GM23338 (cell line): ENCODE measurements at regions not wholly inside any gene's neighbourhood (a gene's known extent, or its start where the extent isn't known, plus 50 kb on each side); places are given as distances from the start of the nearest gene placed in this dataset.

Experiments used
- ATAC-seq: fragments of 200-7000 bp; cut with Tn5 transposase; 3 replicates; pipeline ENCODE4 v1.9.1; 2020
- DNase-seq: peaks from one replicate; pipeline ENCODE4 v3.0.0-alpha.2; 2015; ENCODE audit warnings: low spot score
- H2AFZ ChIP-seq: fragments of 200-600 bp; sonication (generic); 2 replicates; pipeline ENCODE4 v1.8.0; 2016; ENCODE audit warnings: antibody characterized with exemption, mild to moderate bottlenecking, moderate library complexity
- H3F3A ChIP-seq: fragments of 200-600 bp; sonication (generic); replicated peaks from 2 replicates; pipeline ENCODE4 v1.8.0; 2017; ENCODE audit warnings: antibody characterized with exemption, mixed run types, low read depth
- H3K27ac ChIP-seq: fragments of 200-600 bp; sonication (generic); 2 replicates; pipeline ENCODE4 v1.6.1; 2016; ENCODE audit warnings: low read depth
- H3K27me3 ChIP-seq: fragments of 200-600 bp; sonication (generic); 2 replicates; pipeline ENCODE4 v1.8.0; 2016; ENCODE audit warnings: mild to moderate bottlenecking, mixed run types, moderate library complexity; ENCODE audit not compliant: insufficient read depth
- H3K36me3 ChIP-seq: fragments of 200-600 bp; sonication (generic); 2 replicates; pipeline ENCODE4 v1.8.0; 2016; ENCODE audit warnings: mild to moderate bottlenecking; ENCODE audit not compliant: insufficient read depth
- H3K4me1 ChIP-seq: fragments of 200-600 bp; sonication (generic); 2 replicates; pipeline ENCODE4 v1.8.0; 2016; ENCODE audit warnings: mild to moderate bottlenecking, moderate library complexity; ENCODE audit not compliant: insufficient read depth
- H3K4me2 ChIP-seq: fragments of 200-600 bp; sonication (generic); 2 replicates; pipeline ENCODE4 v1.7.1; 2017; ENCODE audit warnings: mixed run types
- H3K4me3 ChIP-seq: fragments of 200-600 bp; sonication (generic); 2 replicates; pipeline ENCODE4 v1.6.1; 2016; ENCODE audit warnings: mixed run types
- H3K79me2 ChIP-seq: fragments of 200-600 bp; sonication (generic); replicated peaks from 2 replicates; pipeline ENCODE4 v1.8.0; 2017; ENCODE audit warnings: mild to moderate bottlenecking; ENCODE audit not compliant: insufficient read depth
- H3K9me2 ChIP-seq: fragments of 200-600 bp; sonication (generic); 2 replicates; pipeline ENCODE4 v1.8.0; 2017; ENCODE audit not compliant: insufficient read depth
- H4K20me1 ChIP-seq: fragments of 200-600 bp; sonication (generic); replicated peaks from 2 replicates; pipeline ENCODE4 v1.8.0; 2017; ENCODE audit warnings: mild to moderate bottlenecking; ENCODE audit not compliant: insufficient read depth
- H3K27ac Mint-ChIP-seq: 2 replicates; pipeline ENCODE4 v1.8.0; 2020; ENCODE audit warnings: inconsistent platforms, mild to moderate bottlenecking, moderate library complexity, mixed read lengths
- H3K27me3 Mint-ChIP-seq: 3 replicates; pipeline ENCODE4 v1.8.0; 2022; ENCODE audit warnings: low read depth, mild to moderate bottlenecking, moderate library complexity, mixed read lengths, inconsistent platforms; ENCODE audit not compliant: insufficient read depth, poor library complexity
- H3K36me3 Mint-ChIP-seq: 3 replicates; pipeline ENCODE4 v1.8.0; 2021; ENCODE audit warnings: low read depth, mild to moderate bottlenecking, inconsistent platforms, moderate library complexity, mixed read lengths
- H3K4me1 Mint-ChIP-seq: 3 replicates; pipeline ENCODE4 v1.8.0; 2020; ENCODE audit warnings: mild to moderate bottlenecking, inconsistent platforms, mixed read lengths
- H3K4me3 Mint-ChIP-seq: 3 replicates; pipeline ENCODE4 v1.8.0; 2021; ENCODE audit warnings: moderate library complexity, mild to moderate bottlenecking, inconsistent platforms, mixed read lengths
- H3K9me3 Mint-ChIP-seq: 3 replicates; pipeline ENCODE4 v1.8.0; 2020; ENCODE audit warnings: moderate library complexity, mild to moderate bottlenecking, inconsistent platforms, mixed read lengths
- CREB1 ChIP-seq: fragments of 250-450 bp; sonication (Bioruptor Pico); IDR thresholded peaks from 2 replicates; pipeline ENCODE4 v1.5.0; 2020; ENCODE audit warnings: low read depth, mild to moderate bottlenecking, moderate library complexity
- EZH2phosphoT487 ChIP-seq: fragments of 200-600 bp; sonication (generic); IDR thresholded peaks from one replicate; pipeline ENCODE4 v1.8.1; 2018; ENCODE audit warnings: antibody characterized with exemption; ENCODE audit not compliant: unreplicated experiment
- JUNB ChIP-seq: IDR thresholded peaks from one replicate; pipeline ENCODE4 v1.6.1; 2016; ENCODE audit warnings: antibody characterized with exemption; ENCODE audit not compliant: unreplicated experiment
- NANOG ChIP-seq: IDR thresholded peaks from 2 replicates; pipeline ENCODE4 v1.6.1; 2016; ENCODE audit warnings: antibody characterized with exemption, borderline replicate concordance
- POLR2AphosphoS5 ChIP-seq: IDR thresholded peaks from 2 replicates; pipeline ENCODE4 v1.6.1; 2016; ENCODE audit warnings: antibody characterized with exemption, low read depth
- STAT1 ChIP-seq: IDR thresholded peaks from one replicate; pipeline ENCODE4 v1.6.1; 2016; ENCODE audit warnings: antibody characterized with exemption; ENCODE audit not compliant: unreplicated experiment
- ZNF114 ChIP-seq: fragments of 250-450 bp; sonication (Bioruptor Pico); IDR thresholded peaks from 2 replicates; pipeline ENCODE4 v1.5.0; 2020; ENCODE audit warnings: mild to moderate bottlenecking, moderate library complexity
- ZNF331 ChIP-seq: fragments of 250-450 bp; sonication (Bioruptor Pico); IDR thresholded peaks from 2 replicates; pipeline ENCODE4 v1.5.0; 2020; ENCODE audit warnings: low read depth, mild to moderate bottlenecking, moderate library complexity
- TF ChIP-seq, protein P1 (sequence below), 2 experiments: fragments of 200-600 bp in 1 of 2; sonication (generic) in 1 of 2; conservative IDR thresholded peaks; 2 replicates each; pipeline versions ENCODE4 v1.5.1 to v1.6.1; 2016 to 2017; ENCODE audit warnings: antibody characterized with exemption in 2 of 2, low read depth in 2 of 2, mild to moderate bottlenecking in 2 of 2, moderate library complexity in 1 of 2
- TF ChIP-seq, protein P2 (sequence below): IDR thresholded peaks from 2 replicates; pipeline ENCODE4 v1.6.1; 2016; ENCODE audit warnings: antibody characterized with exemption
- TF ChIP-seq, protein P3 (sequence below): IDR thresholded peaks from one replicate; pipeline ENCODE4 v1.6.1; 2018; ENCODE audit warnings: antibody characterized with exemption; ENCODE audit not compliant: unreplicated experiment

DNA sequence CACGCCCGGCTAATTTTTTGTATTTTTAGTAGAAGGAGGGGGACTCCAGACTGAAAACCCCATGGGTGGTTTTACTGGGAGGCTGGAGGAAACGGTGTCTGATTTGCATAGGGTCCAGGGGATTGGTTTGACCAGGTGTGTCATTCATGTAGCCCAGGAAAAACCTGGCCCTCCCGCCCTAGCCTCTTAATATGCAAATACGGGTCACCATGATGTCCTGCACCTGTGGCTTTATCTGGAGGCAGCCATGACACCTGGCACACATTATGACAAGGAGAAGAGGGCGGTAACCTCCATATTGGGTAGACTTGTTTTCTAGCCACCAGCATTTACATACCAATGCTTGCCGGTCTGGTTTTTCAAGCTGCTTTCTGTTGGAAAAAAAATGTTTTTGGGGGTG lies 68.0 kb downstream of the TRIL start:
- peaks cover 5% of the 10 kb centered on the region; the same call in 2 of the 3 replicates for H3K36me3 Mint-ChIP-seq
- H3K27ac Mint-ChIP-seq: peak overlapping the region; percentile 93
- H3K27ac ChIP-seq: peak overlapping the region; percentile 96
- H4K20me1 ChIP-seq: no peaks in the 10 kb centered on the region
- H2AFZ ChIP-seq: no peak overlapping the region
- no peaks in the 10 kb centered on the region; the same call in 1 of the 2 replicates for H3K9me2 ChIP-seq
- peaks cover 15% of the 10 kb centered on the region; the same call in 1 of the 2 replicates for H3K4me1 ChIP-seq
- H3K79me2 ChIP-seq: no peaks in the 10 kb centered on the region
- peak; percentile 59 for TF ChIP-seq CREB1 (CRISPR knock-in tag)
- no peak for TF ChIP-seq EZH2phosphoT487
- no peak for TF ChIP-seq POLR2AphosphoS5
- DNase-seq (peak; percentile 96), ATAC-seq (peak; percentile 84)
- peak overlapping the region; percentile 63 for H3K4me2 ChIP-seq
- H3K4me3 ChIP-seq: peak overlapping the region; percentile 29
- no peaks in the 10 kb centered on the region for H3K36me3 ChIP-seq
- peak overlapping the region; percentile 59 for H3K4me3 Mint-ChIP-seq
- no peaks in the 10 kb centered on the region; the same call in 2 of the 3 replicates for H3K9me3 Mint-ChIP-seq
- H3K27me3 ChIP-seq: no peaks in the 10 kb centered on the region
- peaks cover 36% of the 10 kb centered on the region for H3K4me1 Mint-ChIP-seq
- H3F3A ChIP-seq: no peaks in the 10 kb centered on the region
- peaks cover 3% of the 10 kb centered on the region for H3K27me3 Mint-ChIP-seq

DNA sequence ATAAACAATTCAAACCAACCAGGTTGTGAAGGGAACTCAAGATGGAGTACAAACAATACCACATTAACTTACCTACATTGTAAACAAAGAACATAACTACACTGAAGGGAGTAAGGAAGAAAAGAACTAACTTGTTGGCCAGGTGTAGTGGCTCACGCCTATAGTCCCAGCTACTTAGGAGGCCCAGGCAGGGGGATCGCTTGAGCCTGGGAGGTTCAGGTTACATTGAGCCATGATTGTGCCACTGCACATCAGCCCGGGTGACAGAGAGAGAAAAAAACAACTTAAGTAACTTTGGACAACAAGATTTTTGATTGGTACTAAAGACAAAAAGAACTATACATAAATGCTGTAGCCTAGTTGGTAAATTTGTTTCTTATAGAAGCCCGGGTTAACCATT lies 68.8 kb downstream of the TRIL start:
- Histone ChIP-seq H3K9me2 (no peaks in the 10 kb centered on the region), H3K4me1 (peaks cover 15% of the 10 kb centered on the region; the same call in 1 of the 2 replicates), H3K27me3 (no peaks in the 10 kb centered on the region), H3K36me3 (no peaks in the 10 kb centered on the region), H3K4me3 (no peak overlapping the region), H2AFZ (no peak overlapping the region), H3K4me2 (peak overlapping the region; percentile 14), H3K27ac (peak overlapping the region; percentile 85), H3K79me2 (no peaks in the 10 kb centered on the region), H3F3A (no peaks in the 10 kb centered on the region), H4K20me1 (no peaks in the 10 kb centered on the region)
- peak overlapping the region; percentile 93 for H3K27ac Mint-ChIP-seq
- no peak overlapping the region for H3K4me3 Mint-ChIP-seq
- DNase-seq (peak; percentile 59), ATAC-seq (peak; percentile 57)
- TF ChIP-seq STAT1: no peak
- no peak for TF ChIP-seq NANOG
- peaks cover 36% of the 10 kb centered on the region for H3K4me1 Mint-ChIP-seq
- no peaks in the 10 kb centered on the region; the same call in 2 of the 3 replicates for H3K9me3 Mint-ChIP-seq
- peaks cover 3% of the 10 kb centered on the region for H3K27me3 Mint-ChIP-seq
- peaks cover 5% of the 10 kb centered on the region; the same call in 2 of the 3 replicates for H3K36me3 Mint-ChIP-seq

DNA sequence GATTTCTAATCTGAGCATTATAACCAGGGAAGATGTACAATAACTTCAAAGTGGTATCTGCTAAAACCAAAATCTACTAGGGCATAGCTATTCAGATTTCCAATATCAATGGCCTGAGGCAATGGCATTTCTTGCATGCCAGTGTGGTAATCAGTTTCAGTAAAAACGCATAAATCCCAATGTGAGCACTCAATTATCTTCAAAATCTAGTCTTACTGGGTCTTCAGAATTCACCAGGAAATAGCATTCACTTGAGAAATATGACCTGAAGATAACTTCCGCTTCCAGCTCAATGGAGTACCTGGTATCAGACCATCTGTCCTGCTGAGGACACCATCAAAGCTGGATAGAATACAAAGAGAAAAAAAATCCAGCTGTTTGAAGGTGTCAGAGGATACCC lies 72.4 kb downstream of the TRIL start:
- Histone ChIP-seq H3K4me3 (no peak overlapping the region), H3K27me3 (no peaks in the 10 kb centered on the region), H3K4me1 (peaks cover 8% of the 10 kb centered on the region; the same call in 1 of the 2 replicates), H3K27ac (no peak overlapping the region), H3F3A (no peaks in the 10 kb centered on the region), H3K4me2 (no peak overlapping the region), H3K36me3 (no peaks in the 10 kb centered on the region), H4K20me1 (no peaks in the 10 kb centered on the region), H3K9me2 (no peaks in the 10 kb centered on the region), H2AFZ (no peak overlapping the region), H3K79me2 (no peaks in the 10 kb centered on the region)
- ATAC-seq (no peak), DNase-seq (no peak)
- Mint-ChIP-seq H3K4me3 (no peak overlapping the region), H3K9me3 (no peaks in the 10 kb centered on the region; the same call in 2 of the 3 replicates), H3K27ac (no peak overlapping the region), H3K4me1 (peaks cover 22% of the 10 kb centered on the region), H3K27me3 (peaks cover 4% of the 10 kb centered on the region), H3K36me3 (peaks cover 5% of the 10 kb centered on the region; the same call in 2 of the 3 replicates)
- TF ChIP-seq, protein P1, sequence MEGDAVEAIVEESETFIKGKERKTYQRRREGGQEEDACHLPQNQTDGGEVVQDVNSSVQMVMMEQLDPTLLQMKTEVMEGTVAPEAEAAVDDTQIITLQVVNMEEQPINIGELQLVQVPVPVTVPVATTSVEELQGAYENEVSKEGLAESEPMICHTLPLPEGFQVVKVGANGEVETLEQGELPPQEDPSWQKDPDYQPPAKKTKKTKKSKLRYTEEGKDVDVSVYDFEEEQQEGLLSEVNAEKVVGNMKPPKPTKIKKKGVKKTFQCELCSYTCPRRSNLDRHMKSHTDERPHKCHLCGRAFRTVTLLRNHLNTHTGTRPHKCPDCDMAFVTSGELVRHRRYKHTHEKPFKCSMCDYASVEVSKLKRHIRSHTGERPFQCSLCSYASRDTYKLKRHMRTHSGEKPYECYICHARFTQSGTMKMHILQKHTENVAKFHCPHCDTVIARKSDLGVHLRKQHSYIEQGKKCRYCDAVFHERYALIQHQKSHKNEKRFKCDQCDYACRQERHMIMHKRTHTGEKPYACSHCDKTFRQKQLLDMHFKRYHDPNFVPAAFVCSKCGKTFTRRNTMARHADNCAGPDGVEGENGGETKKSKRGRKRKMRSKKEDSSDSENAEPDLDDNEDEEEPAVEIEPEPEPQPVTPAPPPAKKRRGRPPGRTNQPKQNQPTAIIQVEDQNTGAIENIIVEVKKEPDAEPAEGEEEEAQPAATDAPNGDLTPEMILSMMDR (conservative IDR thresholded peaks at IDR 0.05; ENCODE audit: low read depth in 2 of 2): no peak
- TF ChIP-seq ZNF331 (CRISPR knock-in tag): no peak
- TF ChIP-seq, protein P2, sequence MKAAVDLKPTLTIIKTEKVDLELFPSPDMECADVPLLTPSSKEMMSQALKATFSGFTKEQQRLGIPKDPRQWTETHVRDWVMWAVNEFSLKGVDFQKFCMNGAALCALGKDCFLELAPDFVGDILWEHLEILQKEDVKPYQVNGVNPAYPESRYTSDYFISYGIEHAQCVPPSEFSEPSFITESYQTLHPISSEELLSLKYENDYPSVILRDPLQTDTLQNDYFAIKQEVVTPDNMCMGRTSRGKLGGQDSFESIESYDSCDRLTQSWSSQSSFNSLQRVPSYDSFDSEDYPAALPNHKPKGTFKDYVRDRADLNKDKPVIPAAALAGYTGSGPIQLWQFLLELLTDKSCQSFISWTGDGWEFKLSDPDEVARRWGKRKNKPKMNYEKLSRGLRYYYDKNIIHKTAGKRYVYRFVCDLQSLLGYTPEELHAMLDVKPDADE: no peak
- TF ChIP-seq STAT1: no peak
- no peak for TF ChIP-seq JUNB
- no peak for TF ChIP-seq CREB1 (CRISPR knock-in tag)
- TF ChIP-seq EZH2phosphoT487: no peak
- TF ChIP-seq, protein P3, sequence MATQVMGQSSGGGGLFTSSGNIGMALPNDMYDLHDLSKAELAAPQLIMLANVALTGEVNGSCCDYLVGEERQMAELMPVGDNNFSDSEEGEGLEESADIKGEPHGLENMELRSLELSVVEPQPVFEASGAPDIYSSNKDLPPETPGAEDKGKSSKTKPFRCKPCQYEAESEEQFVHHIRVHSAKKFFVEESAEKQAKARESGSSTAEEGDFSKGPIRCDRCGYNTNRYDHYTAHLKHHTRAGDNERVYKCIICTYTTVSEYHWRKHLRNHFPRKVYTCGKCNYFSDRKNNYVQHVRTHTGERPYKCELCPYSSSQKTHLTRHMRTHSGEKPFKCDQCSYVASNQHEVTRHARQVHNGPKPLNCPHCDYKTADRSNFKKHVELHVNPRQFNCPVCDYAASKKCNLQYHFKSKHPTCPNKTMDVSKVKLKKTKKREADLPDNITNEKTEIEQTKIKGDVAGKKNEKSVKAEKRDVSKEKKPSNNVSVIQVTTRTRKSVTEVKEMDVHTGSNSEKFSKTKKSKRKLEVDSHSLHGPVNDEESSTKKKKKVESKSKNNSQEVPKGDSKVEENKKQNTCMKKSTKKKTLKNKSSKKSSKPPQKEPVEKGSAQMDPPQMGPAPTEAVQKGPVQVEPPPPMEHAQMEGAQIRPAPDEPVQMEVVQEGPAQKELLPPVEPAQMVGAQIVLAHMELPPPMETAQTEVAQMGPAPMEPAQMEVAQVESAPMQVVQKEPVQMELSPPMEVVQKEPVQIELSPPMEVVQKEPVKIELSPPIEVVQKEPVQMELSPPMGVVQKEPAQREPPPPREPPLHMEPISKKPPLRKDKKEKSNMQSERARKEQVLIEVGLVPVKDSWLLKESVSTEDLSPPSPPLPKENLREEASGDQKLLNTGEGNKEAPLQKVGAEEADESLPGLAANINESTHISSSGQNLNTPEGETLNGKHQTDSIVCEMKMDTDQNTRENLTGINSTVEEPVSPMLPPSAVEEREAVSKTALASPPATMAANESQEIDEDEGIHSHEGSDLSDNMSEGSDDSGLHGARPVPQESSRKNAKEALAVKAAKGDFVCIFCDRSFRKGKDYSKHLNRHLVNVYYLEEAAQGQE: no peak
- no peak for TF ChIP-seq ZNF114
